Cerebellar cortex (tissue), 1 donor: ENCODE measurements at regions not wholly inside any gene's neighbourhood (a gene's known extent, or its start where the extent isn't known, plus 50 kb on each side); places are given as distances from the start of the nearest gene placed in this dataset.
"Not testable (repeated sequence)": the region's sequence is repeated elsewhere in the genome, so short reads cannot be mapped to it uniquely, and the experiment has no call there.

Source experiments
- DNase-seq: peaks from one replicate; pipeline ENCODE4 v3.0.0-alpha.2; 2015; ENCODE audit warnings: low spot score

DNA sequence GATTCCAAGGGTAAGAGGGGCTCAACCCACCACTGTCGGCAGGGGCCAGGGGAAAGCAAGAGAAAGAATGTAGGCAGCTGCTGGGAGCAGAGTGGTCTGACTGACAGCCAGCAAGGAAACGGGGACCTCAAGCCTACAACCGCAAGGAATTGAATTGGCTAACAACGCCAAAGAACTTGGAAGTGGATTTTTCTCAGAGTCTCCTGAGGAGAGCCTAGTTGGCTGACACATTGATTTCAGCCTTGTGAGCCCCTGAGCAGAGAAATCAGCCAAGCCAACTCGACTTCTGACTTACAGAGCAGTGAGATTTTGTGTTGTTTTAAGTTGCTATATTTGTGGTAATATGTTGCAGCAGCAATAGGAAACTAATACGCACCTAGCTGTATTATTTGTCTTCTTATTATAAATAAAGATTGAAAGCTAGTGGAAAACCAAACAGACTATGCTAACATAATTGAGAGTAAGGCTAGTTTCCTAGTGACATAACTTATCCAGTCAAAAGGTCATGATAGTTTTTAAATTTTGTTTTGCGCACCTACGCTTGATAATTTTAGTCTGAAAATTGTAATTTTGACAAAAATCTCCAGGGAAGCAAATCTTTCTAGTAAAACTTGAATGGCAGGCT lies 145.8 kb upstream of the HCCS start:
- DNase-seq, result no peak

DNA sequence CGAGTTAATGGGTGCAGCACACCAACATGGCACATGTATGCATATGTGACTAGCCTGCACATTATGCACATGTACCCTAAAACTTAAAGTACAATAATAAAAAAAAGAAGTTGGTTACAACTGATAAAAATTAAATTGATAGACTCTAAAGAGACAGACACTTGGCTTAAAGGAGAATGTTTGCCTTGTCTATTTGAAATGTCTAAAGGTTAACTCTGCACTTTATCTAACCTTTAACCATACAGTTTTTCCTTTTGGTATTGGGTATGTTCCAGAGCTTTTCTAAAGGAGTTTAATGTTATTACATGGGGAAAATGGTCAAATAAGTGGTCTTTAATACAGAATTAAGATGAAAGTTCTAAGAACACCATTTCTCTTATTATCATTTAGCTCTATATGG lies 145.1 kb upstream of the HCCS start:
- DNase-seq, result no peak

DNA sequence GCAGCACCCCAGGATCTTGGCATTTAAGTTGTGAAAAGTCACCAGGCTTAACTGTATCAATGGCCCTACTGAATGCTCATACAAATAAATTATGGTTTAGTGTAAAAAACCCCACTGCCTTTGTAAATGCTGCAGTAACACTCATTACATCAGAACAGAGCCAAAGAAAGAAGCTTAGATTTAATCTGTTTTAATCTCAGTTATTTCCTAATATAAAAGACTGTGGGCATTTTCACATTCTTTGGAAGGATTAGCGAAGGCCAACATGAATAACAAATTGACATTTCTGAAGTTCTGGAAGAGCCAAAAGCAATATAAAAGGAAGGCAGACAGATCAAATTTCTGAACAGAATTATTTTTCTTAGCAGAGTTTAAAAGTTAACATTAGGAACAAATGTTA lies 140.0 kb upstream of the HCCS start:
- no peak for DNase-seq

DNA sequence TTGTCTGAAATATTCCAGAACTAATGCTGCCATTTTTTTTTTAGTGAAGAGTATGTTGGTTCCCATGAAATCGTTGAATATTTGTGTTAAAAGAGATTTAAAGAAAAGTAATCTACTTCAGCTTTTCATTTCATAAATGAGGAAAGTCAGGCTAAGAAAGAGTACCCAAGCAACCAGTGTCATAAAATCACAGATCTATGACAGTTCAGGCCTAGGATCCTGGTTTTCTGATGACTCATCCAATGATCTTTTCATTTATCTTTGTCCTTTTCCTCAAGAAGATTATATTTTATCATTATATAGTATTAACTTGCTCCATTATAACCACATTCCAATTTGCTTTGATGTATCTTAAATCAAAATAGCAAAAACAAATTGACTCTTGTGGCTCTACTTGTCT lies 139.4 kb upstream of the HCCS start:
- DNase-seq, result no peak

DNA sequence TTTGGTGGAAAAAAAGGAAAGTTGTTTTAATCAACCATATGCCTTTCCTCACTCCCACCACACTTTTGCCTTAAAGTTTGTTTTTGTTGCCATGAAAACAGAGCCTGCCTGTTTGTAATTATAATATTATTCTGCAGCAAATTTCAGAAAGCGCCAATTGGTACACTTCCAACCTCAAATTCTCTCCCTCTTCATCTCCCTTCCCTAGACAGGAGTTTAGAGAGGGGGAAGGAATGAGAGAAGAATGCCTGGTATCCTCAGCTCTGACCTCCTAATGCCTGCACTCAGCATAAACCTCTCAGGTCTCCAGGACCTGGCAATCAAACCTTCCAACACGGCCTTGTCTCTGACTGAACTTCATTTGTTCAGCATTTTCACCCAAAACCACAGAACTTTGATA lies 138.4 kb upstream of the HCCS start:
- no peak for DNase-seq

DNA sequence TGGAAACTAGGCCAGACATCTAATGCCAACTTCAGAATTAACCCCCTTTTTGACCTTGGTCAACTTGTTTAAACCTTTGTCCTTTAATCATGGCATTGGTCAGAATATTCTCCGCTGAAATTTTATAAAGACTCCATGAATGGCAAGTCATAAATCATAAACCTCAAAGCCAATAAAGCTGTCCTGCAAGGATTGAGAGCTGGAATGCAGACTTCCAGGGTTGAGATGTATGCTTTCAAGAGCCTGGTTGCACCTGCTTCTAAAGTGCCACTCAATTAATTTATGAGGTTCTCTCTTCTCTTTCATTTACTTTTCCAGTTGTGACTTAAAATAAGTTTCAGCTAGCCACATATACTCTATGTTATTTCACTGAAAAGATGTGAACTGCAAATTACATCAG lies 136.2 kb upstream of the HCCS start:
- DNase-seq, result no peak

DNA sequence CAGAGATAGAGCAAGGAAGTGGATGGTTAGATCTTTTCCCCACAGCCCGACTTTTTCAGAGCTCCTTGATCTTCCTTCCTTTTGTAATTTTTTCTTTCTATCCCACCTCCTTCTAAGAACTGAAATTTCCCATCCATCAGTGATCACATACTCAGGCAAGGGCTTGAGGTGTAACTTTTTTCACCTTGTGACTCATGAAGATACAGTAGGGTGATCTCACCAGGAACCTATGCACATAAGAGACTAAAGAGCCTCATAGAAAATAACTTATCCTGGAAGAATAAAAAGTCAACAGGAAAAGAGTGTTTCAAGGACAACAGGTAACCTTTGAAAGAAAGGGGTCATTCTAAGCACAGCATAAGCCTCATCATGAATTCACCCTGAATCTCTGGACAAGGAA lies 131.2 kb upstream of the HCCS start:
- DNase-seq, result no peak

DNA sequence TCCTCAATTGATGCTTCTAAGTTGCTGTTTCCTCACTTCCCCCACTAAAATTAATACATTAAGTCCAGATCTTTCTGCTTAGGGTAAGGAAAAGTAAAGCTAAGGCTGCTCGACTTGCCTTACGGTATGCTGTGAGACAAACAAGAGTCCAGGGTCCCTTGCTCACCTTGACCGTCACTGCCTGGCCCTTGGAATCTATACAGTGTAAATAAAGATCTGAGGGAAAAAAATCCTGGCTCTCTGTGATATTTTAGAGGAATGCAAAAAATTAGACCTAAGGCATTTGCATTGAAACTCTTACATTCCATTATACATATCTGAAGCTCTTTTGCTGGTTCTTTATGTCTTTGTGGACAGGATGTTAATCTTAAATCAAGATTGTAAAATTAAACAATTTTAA lies 129.6 kb upstream of the HCCS start:
- no peak for DNase-seq

DNA sequence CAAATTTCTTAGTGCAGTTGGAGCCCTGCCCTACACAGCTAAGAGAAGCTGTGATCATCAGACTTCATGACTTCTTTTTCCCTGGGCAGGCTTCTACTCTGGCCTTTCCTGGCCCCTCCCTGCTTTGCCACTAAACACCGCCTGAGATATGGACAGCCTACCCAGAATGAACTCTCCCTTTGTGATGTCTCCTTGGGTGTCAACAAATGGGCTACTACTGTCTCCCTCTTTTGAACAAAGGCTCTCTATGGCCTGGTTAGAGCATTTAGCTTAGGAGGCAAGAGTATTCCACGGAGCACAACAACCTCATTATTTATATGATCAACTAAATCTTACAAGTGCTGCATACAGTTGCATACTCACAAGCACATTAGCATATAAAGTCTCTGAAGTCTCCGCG lies 127.6 kb upstream of the HCCS start:
- no peak for DNase-seq

DNA sequence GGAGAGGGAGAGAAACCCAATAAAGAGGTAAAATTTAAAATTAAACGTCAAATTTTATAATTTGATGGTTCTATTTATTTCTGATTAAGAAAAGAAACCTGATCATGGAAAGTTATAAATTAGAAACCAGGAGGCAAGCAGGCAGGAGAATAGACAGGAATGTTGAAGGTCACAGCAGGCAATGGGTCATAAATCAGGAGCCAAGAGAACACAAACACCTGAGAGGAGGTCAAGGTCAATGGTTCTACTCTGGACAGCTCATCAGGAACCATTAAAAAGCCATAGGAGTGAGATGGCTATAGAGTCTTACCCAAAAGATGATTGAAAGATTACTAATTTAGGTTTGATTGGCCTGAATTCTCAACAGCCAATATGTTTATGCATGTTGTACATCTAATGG lies 126.9 kb upstream of the HCCS start:
- DNase-seq, result no peak

DNA sequence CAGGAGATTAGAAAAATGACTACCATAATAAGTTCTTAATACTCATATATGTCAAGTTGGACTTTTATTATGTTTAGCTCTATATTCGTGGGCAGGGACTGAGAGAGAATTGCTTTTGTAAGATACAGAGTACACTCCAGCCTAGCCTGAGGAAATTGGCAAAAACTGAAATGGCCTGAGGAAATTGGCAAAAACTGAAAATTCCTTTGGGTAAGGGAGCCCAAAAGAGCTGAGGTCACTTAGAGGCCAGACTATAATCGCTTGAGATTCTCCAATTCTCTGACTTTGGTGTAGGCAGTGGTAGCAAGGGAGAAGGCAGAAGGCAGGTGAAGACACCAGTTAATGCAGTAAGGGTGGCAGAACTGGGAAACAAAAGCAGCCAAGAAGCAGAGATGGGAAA lies 124.5 kb upstream of the HCCS start:
- no peak for DNase-seq

DNA sequence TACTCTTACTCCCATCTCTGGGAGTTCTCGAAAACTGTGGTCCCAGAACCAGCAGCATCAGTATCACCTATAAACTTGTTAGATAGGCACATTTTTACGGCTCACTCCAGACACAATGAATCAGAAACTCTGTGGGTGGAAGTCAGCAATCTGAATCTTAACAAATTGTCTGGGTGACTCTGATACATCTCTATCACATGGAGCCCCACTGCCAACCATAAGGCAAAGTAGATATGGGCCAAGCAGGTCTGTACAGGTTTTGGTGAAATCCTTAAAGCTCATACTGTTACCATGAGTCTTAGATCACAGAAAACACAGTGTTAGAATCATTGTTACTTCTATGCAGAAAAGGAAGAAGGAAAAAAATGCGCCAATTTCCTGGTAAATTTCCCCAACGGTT lies 122.5 kb upstream of the HCCS start:
- DNase-seq, result no peak

DNA sequence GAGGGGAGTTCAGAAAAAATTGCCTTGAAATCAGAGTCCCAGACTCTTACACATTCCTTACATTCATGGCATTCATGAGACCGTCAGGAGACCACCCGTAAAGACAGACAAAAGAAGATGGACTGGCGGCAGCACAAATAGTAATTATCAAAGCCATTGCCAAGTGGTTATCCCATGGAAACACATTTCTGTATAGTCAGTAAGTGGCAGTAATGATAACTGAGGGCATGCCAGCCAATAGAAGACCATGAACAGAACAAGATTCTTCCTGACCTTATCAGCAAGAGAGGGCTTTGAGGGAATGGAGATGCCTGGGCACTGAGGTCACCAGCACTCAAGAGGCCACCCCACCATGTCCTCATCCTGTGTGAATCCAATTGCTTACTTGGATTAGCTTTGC lies 121.7 kb upstream of the HCCS start:
- no peak for DNase-seq

DNA sequence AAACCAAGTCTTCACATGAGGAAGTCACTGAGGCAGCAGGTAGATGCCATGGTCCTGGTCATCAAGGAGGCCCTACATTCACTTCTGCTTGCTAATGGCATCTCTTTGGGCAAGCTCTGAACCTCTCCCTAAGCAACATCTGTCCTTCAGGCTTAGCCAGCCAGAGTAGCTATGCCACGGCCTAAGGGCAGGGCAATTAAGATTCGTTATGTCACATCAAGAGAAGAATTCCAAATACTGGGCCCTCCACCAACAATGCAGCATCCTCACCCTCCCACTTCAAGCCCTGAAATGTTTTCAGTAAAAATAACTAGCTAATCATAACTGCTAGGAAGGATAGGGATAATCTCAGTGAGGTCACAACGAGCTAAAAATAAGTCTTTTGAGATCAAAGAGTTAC lies 120.7 kb upstream of the HCCS start:
- DNase-seq, result no peak

DNA sequence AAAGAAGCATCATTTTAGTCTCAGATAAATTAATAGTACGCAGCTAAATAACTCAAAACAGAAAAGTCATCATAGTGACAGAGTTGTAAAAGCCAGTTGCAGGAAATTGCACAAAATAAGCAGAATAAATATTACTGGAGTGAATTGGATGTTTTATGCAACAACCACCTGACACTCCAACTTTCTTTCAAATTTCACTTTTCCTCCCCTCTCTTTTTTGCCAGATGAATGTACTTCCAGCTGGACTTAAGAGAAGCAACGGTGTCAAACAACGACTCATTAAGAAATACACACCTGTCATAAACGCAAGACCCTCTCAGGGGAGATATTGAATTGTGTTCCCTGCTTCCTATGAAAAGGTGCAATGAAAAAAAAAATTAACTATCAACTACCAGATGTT lies 120.2 kb upstream of the HCCS start:
- no peak for DNase-seq

DNA sequence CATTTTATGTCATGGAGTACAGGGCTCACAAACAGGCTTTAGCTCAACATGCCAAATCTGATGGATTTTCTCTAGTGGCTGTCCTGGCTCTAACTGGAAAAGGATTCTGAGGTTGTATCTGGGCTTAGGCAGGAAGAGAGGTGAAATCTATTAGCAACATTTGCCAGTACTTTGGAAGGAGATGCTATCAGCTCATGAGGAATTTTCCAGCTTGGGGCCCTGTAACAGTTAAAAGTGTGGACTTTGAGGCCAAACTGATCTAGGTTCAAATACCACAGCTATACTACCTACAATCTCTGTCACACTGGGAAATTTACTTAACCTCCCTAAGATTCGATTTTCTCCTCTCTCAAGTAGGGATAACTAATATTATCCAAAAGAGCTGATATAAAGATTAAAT lies 119.0 kb upstream of the HCCS start:
- DNase-seq, result no peak

DNA sequence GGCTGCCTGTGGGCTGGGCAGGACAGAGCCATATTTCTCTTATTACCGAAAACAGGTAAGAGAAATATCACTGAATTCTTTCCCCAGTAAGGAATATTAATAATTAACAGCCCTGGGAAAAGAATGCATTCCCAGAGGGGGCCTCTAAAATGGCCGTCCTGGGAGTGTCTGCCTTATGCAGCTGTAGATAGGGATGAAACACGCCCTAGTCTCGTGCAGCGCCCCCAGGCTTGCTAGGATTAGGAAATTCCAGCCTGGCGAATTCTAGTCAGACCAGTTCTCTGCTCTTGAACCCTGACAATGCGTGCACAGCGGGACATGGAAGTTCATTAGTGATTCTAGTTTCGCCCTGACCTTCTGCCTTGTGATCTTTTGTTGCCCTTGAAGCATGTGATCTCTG lies 104.1 kb upstream of the HCCS start:
- DNase-seq, result not testable (repeated sequence)

DNA sequence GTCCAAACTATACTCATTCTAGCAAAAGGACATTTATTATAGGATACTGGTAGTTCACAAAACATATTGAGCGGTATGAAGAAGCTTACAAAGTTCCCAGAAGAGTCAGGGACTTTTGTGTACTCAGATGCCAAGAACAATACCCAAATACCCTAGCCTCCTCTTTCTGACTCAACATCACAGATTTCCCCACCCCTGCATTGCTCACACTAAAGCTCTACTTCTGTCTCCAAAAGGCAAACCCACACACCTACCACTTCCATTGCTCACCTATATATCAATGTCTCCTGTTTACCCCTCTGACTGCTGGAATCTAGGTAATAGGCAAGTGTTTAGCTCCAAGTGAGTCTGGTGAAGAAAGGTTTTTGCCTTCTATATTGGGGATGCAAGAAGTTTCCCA lies 100.7 kb upstream of the HCCS start:
- DNase-seq, result no peak

DNA sequence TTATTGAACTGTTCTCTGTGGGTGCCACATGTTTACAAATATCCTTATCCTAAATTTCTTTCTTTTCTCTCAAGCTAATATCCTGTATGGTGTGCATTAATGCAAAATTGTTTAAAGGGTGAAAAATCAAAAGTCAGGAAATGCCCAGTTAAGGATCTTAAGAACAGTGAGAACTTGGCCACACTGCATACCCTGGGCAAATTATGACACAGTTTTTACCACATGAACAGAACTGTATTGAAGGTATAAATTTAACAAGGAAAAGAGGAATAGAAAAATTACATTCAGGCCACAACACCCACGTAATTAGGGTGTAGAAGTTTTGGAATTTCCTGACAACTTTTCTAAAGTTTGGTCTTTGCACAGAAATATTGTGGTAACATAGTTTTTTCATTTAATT lies 94.4 kb upstream of the HCCS start:
- DNase-seq, result no peak

DNA sequence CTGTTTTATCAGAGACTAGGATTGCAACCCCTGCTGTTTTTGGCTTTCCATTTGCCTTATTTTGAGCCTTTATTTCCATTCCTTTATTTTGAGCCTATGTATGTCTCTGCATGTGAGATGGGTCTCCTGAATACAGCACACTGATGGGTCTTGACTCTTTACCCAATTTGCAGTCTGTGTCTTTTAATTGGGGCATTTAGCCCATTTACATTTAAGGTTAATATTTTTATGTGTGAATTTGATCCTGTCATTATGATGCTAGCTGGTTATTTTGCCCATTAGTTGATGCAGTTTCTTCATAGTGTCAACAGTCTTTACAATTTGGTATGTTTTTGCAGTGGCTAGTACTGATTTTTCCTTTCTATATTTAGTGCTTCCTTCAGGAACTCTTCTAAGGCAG lies 88.5 kb upstream of the HCCS start:
- DNase-seq, result not testable (repeated sequence)

DNA sequence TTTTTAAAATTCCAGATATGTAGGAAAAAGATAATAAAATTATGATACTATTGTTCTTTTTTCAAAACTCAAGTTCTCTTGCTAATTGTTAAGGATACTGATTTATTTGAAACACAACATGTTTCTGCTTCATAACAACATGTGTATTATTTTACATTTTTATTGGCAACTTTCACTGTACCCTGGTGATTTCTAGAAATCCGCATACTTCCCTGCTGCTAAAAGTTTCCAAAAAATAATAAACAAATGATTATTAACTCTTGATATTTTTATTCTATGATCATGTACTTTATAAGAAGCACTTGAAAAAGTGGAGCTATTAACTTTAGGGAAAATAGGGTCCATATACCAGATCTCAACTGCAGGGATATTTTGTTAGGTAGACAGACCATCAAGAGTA lies 71.2 kb upstream of the HCCS start:
- no peak for DNase-seq

DNA sequence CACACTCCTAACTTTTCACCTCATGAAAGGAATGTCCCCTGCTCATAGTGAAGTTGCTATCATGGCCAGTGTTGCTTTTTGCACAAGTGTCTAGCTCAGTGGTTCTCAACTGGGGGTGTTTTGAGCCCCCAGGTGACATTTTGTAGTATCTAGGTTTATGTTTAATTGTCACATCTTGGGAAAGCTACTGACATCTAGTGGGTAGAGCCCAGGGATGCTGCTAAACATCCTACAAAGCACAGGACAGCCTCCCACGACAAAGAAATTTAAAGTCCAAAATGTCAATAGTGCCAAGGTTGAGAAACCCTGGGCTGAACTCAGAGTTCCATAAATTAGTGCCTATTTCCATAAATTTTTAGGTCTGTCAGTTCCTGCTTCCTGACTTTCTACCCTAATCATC lies 70.7 kb upstream of the HCCS start:
- no peak for DNase-seq

DNA sequence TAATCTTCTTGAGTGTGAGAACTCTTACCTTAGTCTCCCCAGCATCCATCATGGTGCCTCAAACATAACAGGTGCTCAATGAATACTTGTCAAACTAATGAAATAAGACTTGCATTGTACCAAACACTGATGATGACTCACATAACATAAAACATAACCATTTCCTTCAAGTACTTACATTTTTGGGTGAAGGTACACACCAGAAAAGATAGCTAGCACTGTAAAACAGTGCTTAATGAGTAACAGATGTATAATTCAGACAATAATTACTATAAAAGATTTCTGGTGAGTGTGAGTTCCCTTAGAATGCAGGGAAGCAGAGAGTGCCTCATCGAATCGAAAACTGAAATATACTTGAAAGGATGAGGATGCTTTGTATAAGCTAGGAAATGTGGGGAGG lies 70.1 kb upstream of the HCCS start:
- DNase-seq, result no peak

DNA sequence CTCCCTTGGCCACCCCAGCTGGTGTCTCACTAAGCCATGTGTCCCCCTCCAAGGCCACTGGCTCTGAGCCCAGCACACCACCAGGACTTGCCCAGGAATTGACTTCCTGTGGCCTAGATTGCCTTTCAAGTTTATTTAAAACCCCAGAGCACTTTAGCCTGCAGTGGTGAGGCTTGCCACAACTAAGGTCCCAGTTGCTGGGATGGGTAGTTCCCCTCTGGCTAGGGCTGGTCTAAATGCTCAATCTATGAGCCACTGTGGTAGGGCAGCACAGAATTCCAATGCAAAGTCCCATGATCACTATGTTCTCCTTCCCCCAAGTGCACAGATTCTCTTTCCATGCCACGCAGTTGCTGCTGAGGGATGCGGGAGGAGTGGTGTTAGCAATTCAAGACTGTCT lies 61.1 kb upstream of the HCCS start:
- DNase-seq, result no peak

DNA sequence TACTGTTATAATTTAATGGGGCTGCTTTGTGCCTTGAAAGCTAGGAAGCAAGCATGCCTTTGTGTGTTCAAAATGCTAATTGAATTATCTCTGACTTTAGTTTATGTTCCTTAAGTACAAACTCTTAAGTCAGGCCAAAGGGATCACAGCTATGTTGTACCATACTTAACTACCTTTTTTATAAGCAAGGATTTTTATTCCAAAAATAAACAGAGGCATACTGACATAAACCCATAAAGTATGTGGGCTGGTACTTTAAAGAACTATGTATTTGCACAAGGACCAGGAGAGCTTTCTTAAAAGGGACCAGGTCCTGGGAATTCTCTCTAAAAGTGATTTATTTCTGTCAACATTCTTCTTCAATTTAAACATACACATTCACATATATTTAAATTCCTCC lies 57.8 kb upstream of the HCCS start:
- DNase-seq, result no peak
